ENCODE measurements at regions not wholly inside any gene's neighbourhood (a gene's known extent, or its start where the extent isn't known, plus 50 kb on each side); places are given as distances from the start of the nearest gene placed in this dataset.
"Not testable (repeated sequence)": the region's sequence is repeated elsewhere in the genome, so short reads cannot be mapped to it uniquely, and the experiment has no call there.

DNA sequence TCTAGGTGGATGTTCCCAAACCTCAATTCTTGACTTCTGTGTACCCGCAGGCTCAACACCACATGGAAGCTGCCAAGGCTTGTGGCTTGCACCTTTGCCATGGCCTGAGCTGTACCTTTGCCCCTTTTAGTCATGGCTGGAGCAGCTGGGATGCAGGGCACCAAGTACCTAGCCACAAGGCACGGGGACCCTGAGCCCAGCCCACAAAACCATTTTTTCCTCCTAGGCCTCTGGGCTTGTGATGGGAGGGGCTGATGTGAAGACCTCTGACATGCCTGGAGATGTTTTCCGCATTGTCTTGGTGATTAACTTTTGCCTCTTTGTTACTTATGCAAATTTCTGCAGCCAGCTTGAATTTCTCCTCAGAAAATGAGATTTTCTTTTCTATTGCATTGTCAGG, 156.7 kb downstream of the UTRN start:
- TF ChIP-seq, protein P1, sequence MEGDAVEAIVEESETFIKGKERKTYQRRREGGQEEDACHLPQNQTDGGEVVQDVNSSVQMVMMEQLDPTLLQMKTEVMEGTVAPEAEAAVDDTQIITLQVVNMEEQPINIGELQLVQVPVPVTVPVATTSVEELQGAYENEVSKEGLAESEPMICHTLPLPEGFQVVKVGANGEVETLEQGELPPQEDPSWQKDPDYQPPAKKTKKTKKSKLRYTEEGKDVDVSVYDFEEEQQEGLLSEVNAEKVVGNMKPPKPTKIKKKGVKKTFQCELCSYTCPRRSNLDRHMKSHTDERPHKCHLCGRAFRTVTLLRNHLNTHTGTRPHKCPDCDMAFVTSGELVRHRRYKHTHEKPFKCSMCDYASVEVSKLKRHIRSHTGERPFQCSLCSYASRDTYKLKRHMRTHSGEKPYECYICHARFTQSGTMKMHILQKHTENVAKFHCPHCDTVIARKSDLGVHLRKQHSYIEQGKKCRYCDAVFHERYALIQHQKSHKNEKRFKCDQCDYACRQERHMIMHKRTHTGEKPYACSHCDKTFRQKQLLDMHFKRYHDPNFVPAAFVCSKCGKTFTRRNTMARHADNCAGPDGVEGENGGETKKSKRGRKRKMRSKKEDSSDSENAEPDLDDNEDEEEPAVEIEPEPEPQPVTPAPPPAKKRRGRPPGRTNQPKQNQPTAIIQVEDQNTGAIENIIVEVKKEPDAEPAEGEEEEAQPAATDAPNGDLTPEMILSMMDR (IDR thresholded peaks at IDR 0.05; ENCODE audit: low read depth, low read length, missing input control) = not testable (repeated sequence)
- TF ChIP-seq FOXA2 (IDR thresholded peaks at IDR 0.05); REST (IDR thresholded peaks at IDR 0.05); JUND (IDR thresholded peaks at IDR 0.05); RAD21 (IDR thresholded peaks at IDR 0.05); YY1 (IDR thresholded peaks at IDR 0.05); TAF1 (conservative IDR thresholded peaks at IDR 0.05); GABPA (IDR thresholded peaks at IDR 0.05 in 1 of 2, conservative IDR thresholded peaks at IDR 0.05 in 1 of 2): not testable (repeated sequence)

All from liver (tissue), 3 donors.